OCI-LY7 (cell line): ENCODE measurements at regions not wholly inside any gene's neighbourhood (a gene's known extent, or its start where the extent isn't known, plus 50 kb on each side); places are given as distances from the start of the nearest gene placed in this dataset.
"Not testable (repeated sequence)": the region's sequence is repeated elsewhere in the genome, so short reads cannot be mapped to it uniquely, and the experiment has no call there.

Experiments
- EZH2phosphoT487 ChIP-seq: fragments of 200-600 bp; sonication (generic); IDR thresholded peaks from 2 replicates; pipeline ENCODE4 v1.6.1; 2018; ENCODE audit warnings: low read depth, borderline replicate concordance, mild to moderate bottlenecking, mixed run types, antibody characterized with exemption, low read length, moderate library complexity, mixed read lengths
- TF ChIP-seq, protein P1 (sequence below): fragments of 200-600 bp; sonication (generic); conservative IDR thresholded peaks from 2 replicates; pipeline ENCODE4 v1.5.1; 2014; ENCODE audit warnings: mild to moderate bottlenecking, antibody characterized with exemption, low read length, moderate library complexity, mixed read lengths

DNA sequence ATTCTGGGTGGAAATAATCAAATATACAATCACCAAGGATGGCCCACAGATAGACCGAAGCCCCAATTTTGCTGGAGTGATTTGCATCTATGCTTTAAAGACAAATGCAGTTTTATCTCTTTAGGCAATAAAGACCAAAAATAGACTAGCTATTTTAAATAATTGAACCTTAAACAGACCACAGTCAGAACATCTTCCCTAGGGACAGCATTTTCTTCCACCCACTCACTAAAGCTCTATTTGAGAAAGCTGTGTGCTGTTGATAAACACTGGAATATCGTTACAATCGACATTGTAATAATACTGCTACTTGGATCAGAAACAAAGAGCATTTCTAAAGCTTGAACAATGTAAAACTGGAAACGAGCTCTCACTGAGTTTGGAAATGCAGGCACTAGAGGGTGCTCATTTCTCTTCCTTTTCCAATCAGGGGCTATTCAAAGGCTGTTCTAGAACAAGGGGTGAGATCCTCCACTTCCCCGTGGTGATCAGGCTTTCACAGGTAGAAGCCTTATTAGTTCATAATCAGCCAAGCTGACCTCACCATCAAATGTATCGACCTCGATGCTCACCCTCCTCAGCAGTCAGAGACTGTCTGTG lies 209.3 kb upstream of the PRSS58 start:
- TF ChIP-seq EZH2phosphoT487: not testable (repeated sequence)
- TF ChIP-seq, protein P1, sequence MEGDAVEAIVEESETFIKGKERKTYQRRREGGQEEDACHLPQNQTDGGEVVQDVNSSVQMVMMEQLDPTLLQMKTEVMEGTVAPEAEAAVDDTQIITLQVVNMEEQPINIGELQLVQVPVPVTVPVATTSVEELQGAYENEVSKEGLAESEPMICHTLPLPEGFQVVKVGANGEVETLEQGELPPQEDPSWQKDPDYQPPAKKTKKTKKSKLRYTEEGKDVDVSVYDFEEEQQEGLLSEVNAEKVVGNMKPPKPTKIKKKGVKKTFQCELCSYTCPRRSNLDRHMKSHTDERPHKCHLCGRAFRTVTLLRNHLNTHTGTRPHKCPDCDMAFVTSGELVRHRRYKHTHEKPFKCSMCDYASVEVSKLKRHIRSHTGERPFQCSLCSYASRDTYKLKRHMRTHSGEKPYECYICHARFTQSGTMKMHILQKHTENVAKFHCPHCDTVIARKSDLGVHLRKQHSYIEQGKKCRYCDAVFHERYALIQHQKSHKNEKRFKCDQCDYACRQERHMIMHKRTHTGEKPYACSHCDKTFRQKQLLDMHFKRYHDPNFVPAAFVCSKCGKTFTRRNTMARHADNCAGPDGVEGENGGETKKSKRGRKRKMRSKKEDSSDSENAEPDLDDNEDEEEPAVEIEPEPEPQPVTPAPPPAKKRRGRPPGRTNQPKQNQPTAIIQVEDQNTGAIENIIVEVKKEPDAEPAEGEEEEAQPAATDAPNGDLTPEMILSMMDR: peak; percentile 25; the same call in 1 of the 2 replicates
